Erythroblast (primary cell): ENCODE measurements at regions not wholly inside any gene's neighbourhood (a gene's known extent, or its start where the extent isn't known, plus 50 kb on each side); places are given as distances from the start of the nearest gene placed in this dataset.

Source experiments
- GATA1 ChIP-seq: IDR thresholded peaks from 2 replicates; pipeline ENCODE4 v1.6.1; 2011; ENCODE audit warnings: low read depth, mild to moderate bottlenecking, control low read depth, low read length, moderate library complexity
- POLR2A ChIP-seq: IDR thresholded peaks from 2 replicates; pipeline ENCODE4 v1.6.1; 2011; ENCODE audit warnings: mild to moderate bottlenecking, low read length

DNA sequence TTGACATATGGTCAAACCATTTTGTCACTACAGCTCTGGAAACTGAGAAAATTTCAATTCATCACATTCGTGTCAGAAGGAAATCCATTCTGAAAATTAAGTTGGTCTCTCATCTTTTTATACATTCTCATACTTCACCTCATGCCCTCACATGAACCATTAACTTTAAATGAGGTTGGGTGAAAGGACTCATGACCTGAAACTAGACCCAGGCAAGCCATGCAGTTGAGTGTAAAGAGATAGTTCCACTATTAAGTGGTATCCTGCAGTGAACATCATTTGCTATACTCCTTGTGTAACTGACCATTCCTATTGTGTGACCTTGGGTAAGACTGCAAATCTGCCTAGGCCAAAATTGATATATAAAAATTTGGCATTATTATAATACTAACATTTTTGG lies 299.6 kb upstream of the GRIN3A start:
- TF ChIP-seq POLR2A (no peak), GATA1 (no peak)
